ENCODE measurements at regions not wholly inside any gene's neighbourhood (a gene's known extent, or its start where the extent isn't known, plus 50 kb on each side); places are given as distances from the start of the nearest gene placed in this dataset.

GRCh38 chr10:29925771-29926692 is 133.4 kb downstream of the JCAD start:
- DNase-seq (ENCODE audit: low spot score): no peak

DNA sequence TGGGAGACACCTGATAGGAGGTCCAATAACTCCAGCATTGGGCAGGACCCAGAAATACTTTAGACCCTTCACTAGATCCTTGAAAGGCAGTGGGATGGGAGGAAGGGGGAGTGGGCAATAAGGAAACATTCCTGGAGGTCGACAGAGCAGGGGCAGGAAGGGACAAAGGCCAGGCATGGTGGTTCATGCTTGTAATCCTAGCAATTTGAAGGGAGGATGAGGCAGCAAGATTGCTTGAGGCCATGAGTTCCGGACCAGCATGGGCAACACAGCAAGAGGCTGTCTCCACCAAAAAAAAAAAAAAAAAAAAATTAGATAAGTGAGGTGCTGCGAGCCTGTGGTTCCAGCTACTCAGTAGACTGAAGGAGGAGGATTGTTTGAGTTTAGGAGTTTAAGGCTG is 134.9 kb downstream of the JCAD start:
- DNase-seq (ENCODE audit: low spot score): no peak

GRCh38 chr10:29923416-29923965 is 135.9 kb downstream of the JCAD start:
- no peak for DNase-seq (ENCODE audit: low spot score)

GRCh38 chr10:29922892-29923291 is 136.5 kb downstream of the JCAD start:
- no peak for DNase-seq (ENCODE audit: low spot score)

- no peak for DNase-seq (ENCODE audit: low spot score)
Observed at GRCh38 chr10:29922226-29922625, 137.2 kb downstream of the JCAD start.

- DNase-seq (ENCODE audit: low spot score): no peak
Observed at GRCh38 chr10:29921071-29921446, 138.3 kb downstream of the JCAD start.

- no peak for DNase-seq (ENCODE audit: low spot score)
Observed at GRCh38 chr10:29920408-29921070, 138.8 kb downstream of the JCAD start.

DNA sequence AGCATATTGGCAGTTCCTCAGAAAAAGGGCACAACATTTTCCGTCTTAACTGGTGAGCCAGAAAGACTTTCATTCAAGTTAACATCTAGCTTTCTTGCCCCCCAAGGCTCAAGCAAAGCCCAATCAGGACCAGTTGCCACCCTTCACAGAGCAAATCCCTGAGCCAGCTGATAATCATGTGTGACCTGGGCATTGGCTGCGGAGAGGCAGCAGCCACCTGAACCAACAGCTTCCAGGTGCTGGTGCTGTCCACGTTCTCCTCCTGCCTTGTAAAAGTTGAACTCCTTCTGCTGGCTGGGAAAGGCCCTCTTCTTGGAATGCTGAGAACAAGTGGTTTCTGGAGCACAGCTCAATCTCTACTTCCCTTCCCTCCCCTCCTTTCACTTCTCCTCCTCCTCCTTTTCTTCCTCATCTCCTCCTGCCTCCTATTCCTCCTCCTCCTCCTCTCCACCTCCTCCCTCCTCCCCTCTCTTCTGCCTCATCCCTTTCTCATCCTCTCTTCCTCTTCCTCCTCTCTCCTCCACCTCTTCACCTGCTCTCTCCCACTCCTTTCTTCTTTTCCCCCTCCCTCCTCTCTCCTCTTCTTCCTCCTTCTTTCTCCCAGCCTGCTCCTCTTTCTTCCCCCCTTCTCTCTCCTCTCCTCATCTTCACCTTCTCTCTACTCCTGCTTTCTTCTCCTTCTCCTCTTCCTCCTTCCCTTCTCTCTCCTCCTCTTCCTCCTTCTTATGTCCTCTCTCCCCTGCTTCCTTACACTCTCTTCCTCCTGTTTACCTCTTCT is 140.6 kb downstream of the JCAD start:
- no peak for DNase-seq (ENCODE audit: low spot score)

DNA sequence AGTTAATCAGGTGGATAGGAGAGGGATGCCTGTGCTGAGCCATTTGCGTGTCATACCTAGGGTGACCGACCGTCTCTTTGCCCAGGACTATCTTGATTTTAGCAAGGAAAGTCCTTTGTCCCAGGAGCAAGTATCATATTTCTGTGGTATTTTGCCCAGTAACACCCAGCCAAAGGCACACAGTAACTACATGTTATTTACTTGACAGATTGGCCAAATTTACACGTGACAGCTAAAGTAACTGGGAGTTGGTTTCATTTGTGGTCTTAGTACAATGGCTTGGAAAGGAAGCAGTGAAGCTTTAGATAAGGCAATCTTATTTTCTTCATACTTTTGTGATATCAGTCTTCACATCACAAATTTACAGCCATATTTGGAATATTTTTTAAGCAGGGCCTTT is 142.1 kb downstream of the JCAD start:
- DNase-seq (ENCODE audit: low spot score): no peak

GRCh38 chr10:29916669-29917068 is 142.7 kb downstream of the JCAD start:
- DNase-seq (ENCODE audit: low spot score): no peak

DNA sequence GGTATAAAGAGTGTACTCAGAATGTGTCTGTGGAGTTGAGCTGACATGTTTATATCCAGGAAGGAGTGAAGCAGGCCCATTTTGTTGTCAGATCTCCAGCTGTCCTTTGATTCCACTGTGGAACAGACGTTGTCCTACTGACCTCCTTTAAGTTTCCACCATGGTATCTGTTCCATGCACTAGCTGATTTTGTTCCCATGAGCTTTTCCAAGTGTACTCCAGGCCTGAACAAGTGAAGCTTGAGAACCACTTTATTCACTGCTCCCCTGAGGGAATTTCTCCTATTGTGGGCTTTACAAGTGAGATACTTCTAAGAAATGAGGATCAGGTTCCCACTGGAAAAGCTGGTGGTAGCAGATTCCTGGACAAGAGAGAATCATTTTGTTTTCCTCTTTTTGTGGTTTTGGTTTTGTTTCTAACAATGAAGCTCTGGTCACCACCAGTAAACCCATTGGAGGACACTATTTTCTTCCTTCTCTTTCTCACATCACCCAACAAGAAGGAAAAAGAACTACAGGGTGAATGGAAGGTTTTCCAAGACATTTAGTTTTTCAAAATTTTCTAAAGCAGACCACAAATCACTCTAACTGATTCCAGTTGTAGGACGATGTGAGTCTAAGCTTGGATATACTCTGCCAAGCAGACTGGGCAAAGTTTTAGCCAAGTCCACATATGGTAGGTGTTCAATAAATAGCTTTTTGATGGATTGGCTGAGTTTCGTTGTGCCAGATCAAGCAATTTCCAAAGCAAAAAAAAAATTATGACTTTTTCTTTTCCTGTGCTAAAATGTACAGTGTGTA is 144.2 kb downstream of the JCAD start:
- no peak for DNase-seq (ENCODE audit: low spot score)

GRCh38 chr10:29908962-29909361 is 150.4 kb downstream of the JCAD start:
- DNase-seq (ENCODE audit: low spot score): no peak

DNA sequence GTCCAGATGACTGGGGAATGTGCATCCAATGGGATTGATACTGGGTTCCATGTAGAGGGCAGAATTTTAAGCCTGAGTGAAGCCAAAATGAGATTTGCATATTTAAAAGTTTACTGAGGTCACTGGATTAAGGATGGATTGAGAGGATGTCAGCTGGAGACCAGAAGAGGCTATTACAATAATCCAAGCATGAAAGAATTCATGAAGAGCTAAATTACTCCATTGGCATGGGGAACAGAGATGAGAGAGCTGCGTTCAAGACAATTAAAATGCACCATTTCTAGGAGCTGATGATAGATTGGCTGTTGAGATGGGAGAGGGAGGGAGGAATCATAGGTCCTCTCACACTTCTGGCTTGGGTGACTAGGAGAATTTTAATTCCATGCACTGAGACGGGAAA is 158.5 kb downstream of the JCAD start:
- no peak for DNase-seq (ENCODE audit: low spot score)

- no peak for DNase-seq (ENCODE audit: low spot score)
Observed at GRCh38 chr10:29897999-29898716, 161.2 kb downstream of the JCAD start.

- no peak for DNase-seq (ENCODE audit: low spot score)
Observed at GRCh38 chr10:29897430-29897829, 162.0 kb downstream of the JCAD start.

DNA sequence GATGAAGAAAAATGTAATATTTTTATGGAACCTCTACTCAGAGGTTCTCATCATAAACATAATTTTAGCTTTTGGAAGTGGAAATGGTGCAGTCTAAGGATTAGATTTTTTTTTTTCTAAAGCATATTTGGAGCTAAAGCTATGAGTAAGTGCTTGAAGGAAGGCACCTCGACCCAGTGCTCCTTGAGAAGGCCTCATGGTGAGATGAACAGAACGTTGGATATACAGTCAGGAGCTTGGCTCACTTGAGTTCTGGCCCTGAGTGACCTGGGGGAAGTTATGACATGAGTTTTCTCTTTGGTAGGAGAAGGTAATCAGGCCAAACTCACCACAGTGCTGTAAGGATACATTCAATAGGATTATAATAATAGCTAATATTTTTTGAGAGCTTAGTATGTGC is 163.3 kb downstream of the JCAD start:
- DNase-seq (ENCODE audit: low spot score): no peak

DNA sequence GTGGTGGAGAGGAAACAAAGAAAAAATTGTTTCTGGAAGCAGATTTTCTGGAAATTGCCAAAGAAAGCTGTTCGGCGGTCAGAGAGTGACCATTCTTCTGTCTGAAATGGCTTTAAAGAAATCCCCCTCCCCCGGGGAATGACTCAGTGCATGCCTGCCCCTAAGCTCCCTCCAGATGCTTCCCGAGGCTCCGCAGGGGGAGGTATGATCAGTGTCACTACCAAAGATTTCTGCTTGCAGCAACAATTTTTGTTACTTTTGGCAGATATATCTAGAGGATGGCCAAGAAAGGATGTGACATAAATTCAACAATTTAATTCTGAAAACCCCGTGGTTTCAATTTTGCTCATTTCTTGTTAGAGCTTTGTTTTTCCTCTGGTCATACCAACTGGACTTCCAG is 163.9 kb downstream of the JCAD start:
- DNase-seq (ENCODE audit: low spot score): no peak

DNA sequence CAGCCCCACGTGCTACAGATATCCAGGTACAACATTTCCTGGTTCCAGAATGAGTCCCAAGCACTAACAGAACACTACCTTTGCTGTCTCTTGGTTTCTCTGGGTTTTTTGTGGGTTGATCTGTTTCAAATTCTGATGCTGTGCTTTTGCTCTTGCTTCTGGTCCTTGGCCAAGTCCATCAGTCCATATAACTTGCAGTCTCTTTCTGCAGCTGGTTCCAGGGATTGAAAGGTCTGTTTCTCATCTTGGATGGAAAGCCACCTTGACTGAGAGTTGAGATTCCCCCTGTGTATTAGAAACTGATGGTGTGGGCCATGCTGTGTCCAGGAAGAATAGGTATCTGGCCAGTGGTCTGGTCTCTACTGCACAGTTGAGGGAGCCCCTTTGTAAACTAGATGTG is 171.1 kb downstream of the JCAD start:
- DNase-seq (ENCODE audit: low spot score): no peak

GRCh38 chr10:29886299-29886698 is 173.1 kb downstream of the JCAD start:
- DNase-seq (ENCODE audit: low spot score): no peak

DNA sequence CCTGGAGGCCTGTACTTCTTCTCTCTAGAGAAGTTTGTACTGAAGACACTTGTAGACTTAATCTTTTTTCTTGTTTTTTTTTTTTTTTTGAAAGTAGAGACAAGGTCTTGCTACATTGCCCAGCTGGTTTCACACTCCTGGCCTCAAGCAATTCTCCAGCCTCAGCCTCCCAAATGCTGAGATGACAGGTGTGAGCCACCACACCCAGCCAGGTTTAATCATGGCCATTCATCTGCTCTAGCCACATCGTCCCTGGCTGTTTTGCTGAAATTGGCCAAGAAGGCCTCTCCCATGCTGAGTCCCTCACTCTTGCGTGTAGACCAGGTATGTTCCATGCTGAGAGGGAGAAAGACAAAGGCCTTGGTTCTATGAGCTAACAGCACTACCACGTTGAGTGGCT is 176.2 kb downstream of the JCAD start:
- DNase-seq (ENCODE audit: low spot score): no peak

DNA sequence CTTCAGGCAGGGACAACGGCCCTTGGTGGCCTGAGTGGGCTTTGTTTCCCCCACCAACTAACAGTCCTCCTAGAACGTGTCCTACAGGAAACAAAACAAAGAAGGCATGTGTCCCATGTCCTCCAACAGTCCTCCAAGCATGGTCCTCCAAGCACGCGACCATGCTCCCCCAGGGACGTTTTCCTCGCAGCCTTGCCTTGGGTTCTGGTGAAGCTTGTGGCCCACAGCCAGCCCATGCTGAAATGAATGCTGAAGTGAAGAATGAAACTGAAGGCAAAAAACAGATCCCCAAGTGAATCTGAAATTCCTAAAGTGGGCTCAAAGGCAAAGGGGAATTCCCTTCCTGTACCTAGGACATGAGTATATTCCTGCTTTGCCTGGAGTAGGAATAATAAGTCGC is 176.6 kb downstream of the JCAD start:
- DNase-seq (ENCODE audit: low spot score): no peak
